AG04449 (cell line): ENCODE measurements at regions not wholly inside any gene's neighbourhood (a gene's known extent, or its start where the extent isn't known, plus 50 kb on each side); places are given as distances from the start of the nearest gene placed in this dataset.

ENCODE experiments used
- CTCF ChIA-PET: fragments of 350-600 bp; formaldehyde crosslinking; extraction: SDS; loops from one replicate; lab custom pipeline; 2021; ENCODE audit warnings: antibody characterized with exemption; lab: Yijun Ruan, JAX
- POLR2A ChIA-PET: fragments of 400-600, 350-600 bp; formaldehyde crosslinking; extraction: SDS; loops from one replicate; lab custom pipeline; 2020; ENCODE audit warnings: antibody characterized with exemption, inconsistent platforms; lab: Yijun Ruan, JAX
- DNase-seq: peaks from one replicate; pipeline ENCODE4 v3.0.0-alpha.2; 2010; ENCODE audit warnings: low read depth, low spot score
- H3K4me3 ChIP-seq: 2 replicates; pipeline ENCODE4 v1.5.1; 2011; ENCODE audit warnings: low read depth, mild to moderate bottlenecking, control low read depth, low read length
- TF ChIP-seq, protein P1 (sequence below): IDR thresholded peaks from one replicate; pipeline ENCODE4 v1.5.1; 2011; ENCODE audit warnings: mild to moderate bottlenecking, moderate library complexity, low read length, control low read depth, inconsistent platforms; ENCODE audit not compliant: insufficient read depth; ENCODE audit errors: missing control alignments

- ChIA-PET POLR2A (no interaction called here), CTCF (no interaction called here)
- H3K4me3 ChIP-seq, result no peak overlapping the region
- no peak for DNase-seq
- TF ChIP-seq, protein P1, sequence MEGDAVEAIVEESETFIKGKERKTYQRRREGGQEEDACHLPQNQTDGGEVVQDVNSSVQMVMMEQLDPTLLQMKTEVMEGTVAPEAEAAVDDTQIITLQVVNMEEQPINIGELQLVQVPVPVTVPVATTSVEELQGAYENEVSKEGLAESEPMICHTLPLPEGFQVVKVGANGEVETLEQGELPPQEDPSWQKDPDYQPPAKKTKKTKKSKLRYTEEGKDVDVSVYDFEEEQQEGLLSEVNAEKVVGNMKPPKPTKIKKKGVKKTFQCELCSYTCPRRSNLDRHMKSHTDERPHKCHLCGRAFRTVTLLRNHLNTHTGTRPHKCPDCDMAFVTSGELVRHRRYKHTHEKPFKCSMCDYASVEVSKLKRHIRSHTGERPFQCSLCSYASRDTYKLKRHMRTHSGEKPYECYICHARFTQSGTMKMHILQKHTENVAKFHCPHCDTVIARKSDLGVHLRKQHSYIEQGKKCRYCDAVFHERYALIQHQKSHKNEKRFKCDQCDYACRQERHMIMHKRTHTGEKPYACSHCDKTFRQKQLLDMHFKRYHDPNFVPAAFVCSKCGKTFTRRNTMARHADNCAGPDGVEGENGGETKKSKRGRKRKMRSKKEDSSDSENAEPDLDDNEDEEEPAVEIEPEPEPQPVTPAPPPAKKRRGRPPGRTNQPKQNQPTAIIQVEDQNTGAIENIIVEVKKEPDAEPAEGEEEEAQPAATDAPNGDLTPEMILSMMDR, result no peak
Observed at GRCh38 chr7:156106107-156106426, 293.8 kb upstream of the SHH start.

DNA sequence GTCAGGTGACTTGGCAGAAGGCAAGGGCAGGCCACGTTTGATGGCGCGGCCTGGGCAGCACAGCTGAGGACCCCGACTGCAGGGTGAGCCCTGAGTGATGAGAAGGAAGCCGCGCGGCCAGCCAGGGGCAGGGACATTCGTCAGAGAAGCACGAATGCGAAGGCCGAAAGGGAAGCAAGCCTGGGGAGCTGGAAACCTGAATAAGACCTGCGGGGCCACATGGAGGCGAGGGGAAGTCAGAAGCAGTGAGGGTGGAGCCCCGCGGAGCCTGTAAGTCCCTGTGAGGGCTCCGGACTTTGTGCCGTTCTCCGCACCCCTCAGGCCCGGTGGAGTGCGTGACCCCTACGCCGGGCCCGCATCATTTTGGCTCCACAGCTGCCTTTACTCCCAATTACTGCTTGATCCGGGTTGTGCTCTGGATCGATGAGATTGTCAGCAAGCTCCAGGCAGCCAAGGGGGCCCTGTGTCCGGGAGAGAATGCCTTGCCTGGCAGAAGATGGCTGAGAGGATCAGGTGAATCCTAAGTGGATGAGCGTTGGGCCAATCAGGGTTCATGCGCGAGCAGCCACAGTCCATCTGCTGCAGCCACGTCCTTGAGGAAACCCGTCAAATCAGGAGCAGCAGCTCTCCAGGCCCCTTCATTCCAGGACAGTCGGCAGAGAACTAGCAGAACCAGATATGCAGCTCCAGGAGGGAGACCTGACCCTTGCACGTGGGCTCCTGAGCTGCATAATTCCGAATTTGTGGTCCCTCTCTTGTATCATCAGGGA lies 293.3 kb upstream of the SHH start:
- no peak for DNase-seq
- POLR2A ChIA-PET, result no interaction called here

GRCh38 chr7:156104501-156105336 lies 292.5 kb upstream of the SHH start:
- no peak for DNase-seq
- CTCF ChIA-PET, result no interaction called here
- POLR2A ChIA-PET, result no interaction called here
- no peak overlapping the region for H3K4me3 ChIP-seq
- TF ChIP-seq, protein P1, result no peak

More for the DNA sequence above, 293.3 kb upstream of the SHH start:
- TF ChIP-seq, protein P1, result no peak
- no peak overlapping the region for H3K4me3 ChIP-seq
- CTCF ChIA-PET, result no interaction called here

DNA sequence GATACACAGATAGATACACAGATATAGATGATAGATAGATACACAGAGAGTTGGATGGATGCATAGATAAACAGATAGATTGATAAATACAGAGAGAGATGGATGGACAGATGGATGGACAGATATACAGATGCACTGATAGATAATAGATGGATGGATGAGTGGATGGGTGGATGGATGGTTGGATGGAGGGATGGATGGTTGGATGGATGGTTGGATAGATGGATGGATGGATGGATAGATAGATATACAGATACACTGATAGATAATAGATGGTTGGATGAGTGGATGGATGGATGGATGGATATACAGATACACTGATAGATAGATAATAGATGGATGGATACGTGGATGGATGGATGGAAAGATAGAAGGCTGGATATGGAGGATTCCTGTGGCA lies 290.0 kb upstream of the SHH start:
- CTCF ChIA-PET, result no interaction called here
- no peak for DNase-seq
- POLR2A ChIA-PET, result no interaction called here
- no peak overlapping the region for H3K4me3 ChIP-seq
- TF ChIP-seq, protein P1, result no peak

- ChIA-PET POLR2A (no interaction called here), CTCF (no interaction called here)
- H3K4me3 ChIP-seq, result no peak overlapping the region
- TF ChIP-seq, protein P1, result no peak
- no peak for DNase-seq
Observed at GRCh38 chr7:156101355-156101754, 289.1 kb upstream of the SHH start.

DNA sequence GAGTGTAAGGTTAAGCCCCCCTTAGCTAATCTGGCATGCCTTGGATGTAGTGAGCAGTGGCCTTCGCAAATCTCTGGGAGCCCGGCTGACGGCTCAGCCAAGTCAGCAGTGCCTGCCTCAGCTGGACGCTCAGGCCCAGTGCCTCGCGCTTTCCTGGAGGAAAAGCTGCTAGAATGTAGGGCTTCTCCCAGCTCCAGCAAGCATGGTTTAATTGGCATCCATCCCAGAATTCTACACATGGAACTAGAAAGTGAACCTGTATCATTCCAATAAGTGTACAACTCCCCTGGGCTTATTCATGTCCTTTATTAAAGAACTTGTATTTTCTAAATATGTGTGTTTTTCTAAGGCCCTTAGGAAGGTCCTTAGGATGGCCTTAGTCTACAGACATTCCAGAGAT lies 287.8 kb upstream of the SHH start:
- TF ChIP-seq, protein P1, result no peak
- CTCF ChIA-PET, result no interaction called here
- POLR2A ChIA-PET, result no interaction called here
- no peak for DNase-seq
- no peak overlapping the region for H3K4me3 ChIP-seq
